ENCODE measurements at regions not wholly inside any gene's neighbourhood (a gene's known extent, or its start where the extent isn't known, plus 50 kb on each side); places are given as distances from the start of the nearest gene placed in this dataset.

DNA sequence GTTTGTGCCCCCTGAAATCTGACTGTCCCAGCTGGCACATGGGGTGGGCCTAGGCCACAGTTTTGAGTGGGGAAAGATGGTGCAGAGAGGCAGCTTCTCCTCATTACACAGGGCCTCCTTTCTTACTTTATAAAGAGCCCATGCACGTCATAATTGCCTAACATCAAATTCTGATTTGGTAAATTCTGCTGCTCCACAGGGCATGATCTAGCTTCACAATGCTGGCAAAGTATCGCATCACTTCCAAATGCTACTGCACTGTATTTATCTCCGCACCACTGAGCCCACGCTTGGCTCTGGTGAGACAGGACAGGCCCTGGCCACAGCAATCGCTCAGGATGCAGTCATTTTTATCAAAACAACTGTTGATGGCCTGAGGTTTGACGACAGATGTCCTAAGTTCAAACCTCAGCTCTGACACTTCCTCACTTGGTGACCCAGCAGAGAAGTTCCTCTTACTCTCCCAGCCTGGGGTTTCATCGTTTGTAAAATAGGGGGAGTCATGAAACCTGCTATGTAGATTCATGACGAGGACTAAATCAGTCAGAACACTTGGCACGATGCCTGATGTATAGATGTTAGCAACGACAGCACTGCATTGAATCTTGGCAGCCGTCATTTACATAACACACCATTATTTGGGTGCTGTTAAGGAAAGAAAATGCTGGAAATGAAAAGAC is 187.9 kb downstream of the TTLL2 start:
- Histone ChIP-seq H3K27ac (ENCODE audit: low read depth, low read length) (no peak overlapping the region), H3K79me2 (ENCODE audit: insufficient read depth, low read length) (no peaks in the 10 kb centered on the region), H3K4me1 (ENCODE audit: control insufficient read depth in 1 of 2, insufficient read depth in 2 of 2, low read length in 2 of 2) (no peaks in the 10 kb centered on the region), H4K20me1 (ENCODE audit: insufficient read depth) (no peaks in the 10 kb centered on the region), H3K9ac (ENCODE audit: low read length) (no peak overlapping the region), H3K4me2 (ENCODE audit: low read length) (no peak overlapping the region), H3K27me3 (ENCODE audit: insufficient read depth, low read length) (0 out of 2 replicates have a peak, but pooled peaks cover 3% of the 10 kb centered on the region), H3K4me3 (replicated peaks in 1 of 2; ENCODE audit: low read depth in 1 of 2, low read length in 2 of 2) (no peak overlapping the region), H2AFZ (ENCODE audit: low read depth, low read length, poor library complexity, severe bottlenecking) (no peak overlapping the region), H3K9me2 (ENCODE audit: insufficient read depth) (no peaks in the 10 kb centered on the region), H3K9me3 (ENCODE audit: control insufficient read depth in 1 of 2, insufficient read depth in 1 of 2, low read depth in 1 of 2, low read length in 2 of 2) (no peaks in the 10 kb centered on the region), H3K36me3 (ENCODE audit: control insufficient read depth in 1 of 2, insufficient read depth in 2 of 2, low read length in 2 of 2) (no peaks in the 10 kb centered on the region)
- DNase-seq (ENCODE audit: low read depth, low spot score) (no peak), ATAC-seq (no peak)
- intact Hi-C loops (cut with micrococcal nuclease): no loop called here
- BruUV-seq (replicated peaks): no TSS peak
- POLR2A ChIA-PET: no interaction called here
- no peak for TF ChIP-seq ZFX (IDR thresholded peaks at IDR 0.05)
- TF ChIP-seq POLR2AphosphoS5 (IDR thresholded peaks at IDR 0.05; ENCODE audit: low read depth, low read length): no peak
- TF ChIP-seq CEBPB (IDR thresholded peaks at IDR 0.05; ENCODE audit: low read depth): no peak
- no peak for TF ChIP-seq SP1 (IDR thresholded peaks at IDR 0.05; ENCODE audit: low read depth)
- no peak for TF ChIP-seq ATF3 (IDR thresholded peaks at IDR 0.05)
- TF ChIP-seq ZNF274 (IDR thresholded peaks at IDR 0.05; ENCODE audit: low read depth, low read length): no peak
- TF ChIP-seq, protein P1, sequence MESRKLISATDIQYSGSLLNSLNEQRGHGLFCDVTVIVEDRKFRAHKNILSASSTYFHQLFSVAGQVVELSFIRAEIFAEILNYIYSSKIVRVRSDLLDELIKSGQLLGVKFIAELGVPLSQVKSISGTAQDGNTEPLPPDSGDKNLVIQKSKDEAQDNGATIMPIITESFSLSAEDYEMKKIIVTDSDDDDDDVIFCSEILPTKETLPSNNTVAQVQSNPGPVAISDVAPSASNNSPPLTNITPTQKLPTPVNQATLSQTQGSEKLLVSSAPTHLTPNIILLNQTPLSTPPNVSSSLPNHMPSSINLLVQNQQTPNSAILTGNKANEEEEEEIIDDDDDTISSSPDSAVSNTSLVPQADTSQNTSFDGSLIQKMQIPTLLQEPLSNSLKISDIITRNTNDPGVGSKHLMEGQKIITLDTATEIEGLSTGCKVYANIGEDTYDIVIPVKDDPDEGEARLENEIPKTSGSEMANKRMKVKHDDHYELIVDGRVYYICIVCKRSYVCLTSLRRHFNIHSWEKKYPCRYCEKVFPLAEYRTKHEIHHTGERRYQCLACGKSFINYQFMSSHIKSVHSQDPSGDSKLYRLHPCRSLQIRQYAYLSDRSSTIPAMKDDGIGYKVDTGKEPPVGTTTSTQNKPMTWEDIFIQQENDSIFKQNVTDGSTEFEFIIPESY (IDR thresholded peaks at IDR 0.05; ENCODE audit: extremely low read depth, insufficient replicate concordance, low read length): no peak
- TF ChIP-seq JUND (IDR thresholded peaks at IDR 0.05): no peak
- TF ChIP-seq EGR1 (IDR thresholded peaks at IDR 0.05; ENCODE audit: low read depth): no peak
- TF ChIP-seq TCF7L2 (IDR thresholded peaks at IDR 0.05; ENCODE audit: borderline replicate concordance, extremely low read depth, insufficient read depth, insufficient read length): no peak
- no peak for TF ChIP-seq POLR2A (IDR thresholded peaks at IDR 0.05; ENCODE audit: borderline replicate concordance, extremely low read depth, insufficient read depth, insufficient read length)
- TF ChIP-seq EZH2 (IDR thresholded peaks at IDR 0.05): no peak
- no peak for TF ChIP-seq EZH2phosphoT487 (IDR thresholded peaks at IDR 0.05; ENCODE audit: borderline replicate concordance)
- TF ChIP-seq, protein P2, sequence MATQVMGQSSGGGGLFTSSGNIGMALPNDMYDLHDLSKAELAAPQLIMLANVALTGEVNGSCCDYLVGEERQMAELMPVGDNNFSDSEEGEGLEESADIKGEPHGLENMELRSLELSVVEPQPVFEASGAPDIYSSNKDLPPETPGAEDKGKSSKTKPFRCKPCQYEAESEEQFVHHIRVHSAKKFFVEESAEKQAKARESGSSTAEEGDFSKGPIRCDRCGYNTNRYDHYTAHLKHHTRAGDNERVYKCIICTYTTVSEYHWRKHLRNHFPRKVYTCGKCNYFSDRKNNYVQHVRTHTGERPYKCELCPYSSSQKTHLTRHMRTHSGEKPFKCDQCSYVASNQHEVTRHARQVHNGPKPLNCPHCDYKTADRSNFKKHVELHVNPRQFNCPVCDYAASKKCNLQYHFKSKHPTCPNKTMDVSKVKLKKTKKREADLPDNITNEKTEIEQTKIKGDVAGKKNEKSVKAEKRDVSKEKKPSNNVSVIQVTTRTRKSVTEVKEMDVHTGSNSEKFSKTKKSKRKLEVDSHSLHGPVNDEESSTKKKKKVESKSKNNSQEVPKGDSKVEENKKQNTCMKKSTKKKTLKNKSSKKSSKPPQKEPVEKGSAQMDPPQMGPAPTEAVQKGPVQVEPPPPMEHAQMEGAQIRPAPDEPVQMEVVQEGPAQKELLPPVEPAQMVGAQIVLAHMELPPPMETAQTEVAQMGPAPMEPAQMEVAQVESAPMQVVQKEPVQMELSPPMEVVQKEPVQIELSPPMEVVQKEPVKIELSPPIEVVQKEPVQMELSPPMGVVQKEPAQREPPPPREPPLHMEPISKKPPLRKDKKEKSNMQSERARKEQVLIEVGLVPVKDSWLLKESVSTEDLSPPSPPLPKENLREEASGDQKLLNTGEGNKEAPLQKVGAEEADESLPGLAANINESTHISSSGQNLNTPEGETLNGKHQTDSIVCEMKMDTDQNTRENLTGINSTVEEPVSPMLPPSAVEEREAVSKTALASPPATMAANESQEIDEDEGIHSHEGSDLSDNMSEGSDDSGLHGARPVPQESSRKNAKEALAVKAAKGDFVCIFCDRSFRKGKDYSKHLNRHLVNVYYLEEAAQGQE (IDR thresholded peaks at IDR 0.05; ENCODE audit: low read depth): no peak
- no peak for TF ChIP-seq CTCF (IDR thresholded peaks at IDR 0.05 in 2 of 3, conservative IDR thresholded peaks at IDR 0.05 in 1 of 3; ENCODE audit: borderline replicate concordance in 1 of 3, insufficient read depth in 1 of 3, low read depth in 2 of 3, low read length in 2 of 3)
- TF ChIP-seq SIN3A (IDR thresholded peaks at IDR 0.05; ENCODE audit: low read depth): no peak
- no peak for TF ChIP-seq MAX (IDR thresholded peaks at IDR 0.05)
- CTCF ChIA-PET: no interaction called here
- RAD21 ChIA-PET (ENCODE audit: low non-redundant PET in 1 of 2, low total read pairs in 2 of 2, uncharacterized antibody in 2 of 2, unreplicated experiment in 2 of 2): no interaction called here

All from HCT116 (cell line).